IPS DF 4.7 (cell line): ENCODE measurements at regions not wholly inside any gene's neighbourhood (a gene's known extent, or its start where the extent isn't known, plus 50 kb on each side); places are given as distances from the start of the nearest gene placed in this dataset.
"Not testable (repeated sequence)": the region's sequence is repeated elsewhere in the genome, so short reads cannot be mapped to it uniquely, and the experiment has no call there.

Experiments used
- DNase-seq: peaks from one replicate; pipeline ENCODE4 v3.0.0-alpha.2; 2013; ENCODE audit warnings: low spot score; ENCODE audit errors: extremely low read depth

GRCh38 chr7:145919712-145920111 is 196.9 kb upstream of the CNTNAP2 start:
- DNase-seq: no peak

GRCh38 chr7:145916776-145917175 is 199.8 kb upstream of the CNTNAP2 start:
- DNase-seq: no peak

DNA sequence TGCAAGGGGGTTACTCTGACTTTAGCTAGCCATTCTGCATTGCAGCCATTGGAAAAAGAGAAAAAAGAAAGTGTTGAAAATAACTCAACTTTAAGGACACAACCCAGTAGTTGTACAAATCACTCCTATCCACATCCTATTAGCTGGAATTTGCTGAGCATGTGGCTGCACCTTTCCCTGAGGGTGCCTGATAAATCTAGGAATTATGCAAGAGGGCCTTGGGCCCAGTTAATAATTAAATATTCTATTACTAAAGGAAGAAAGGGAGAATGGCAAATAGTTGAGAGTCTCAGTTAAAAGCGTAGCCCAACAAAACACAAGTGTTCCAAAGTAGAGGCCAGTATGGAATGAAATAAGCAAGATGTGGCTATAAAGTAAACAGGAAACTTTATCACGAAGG is 200.9 kb upstream of the CNTNAP2 start:
- no peak for DNase-seq

DNA sequence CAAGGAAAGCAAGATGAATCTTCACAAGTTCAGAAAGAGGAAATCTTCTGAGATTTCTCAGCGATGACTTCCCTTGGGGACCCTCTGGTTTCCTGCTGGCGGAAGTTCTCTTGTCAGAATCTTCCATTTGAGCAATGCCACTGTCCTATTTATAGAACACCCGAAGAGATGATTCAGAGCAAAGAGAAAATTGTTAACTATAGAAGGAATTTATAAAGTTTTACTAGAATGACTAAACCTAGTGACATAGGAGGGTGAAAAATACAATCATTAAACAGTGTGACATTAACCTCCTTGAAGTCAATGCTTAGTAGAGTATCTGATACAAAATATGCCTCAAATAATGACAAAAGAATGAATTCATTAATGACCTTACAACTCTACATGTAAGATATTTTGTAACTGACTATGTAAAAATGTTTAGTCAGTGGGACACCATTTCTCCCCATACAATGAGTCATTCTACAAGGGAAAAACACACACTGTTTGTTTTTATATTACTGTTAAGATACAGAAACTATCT is 206.5 kb upstream of the CNTNAP2 start:
- no peak for DNase-seq

- no peak for DNase-seq
Measured at GRCh38 chr7:145903658-145904057, 212.9 kb upstream of the CNTNAP2 start.

- peak; percentile 9 for DNase-seq
Measured at GRCh38 chr7:145902123-145902522, 214.5 kb upstream of the CNTNAP2 start.

DNA sequence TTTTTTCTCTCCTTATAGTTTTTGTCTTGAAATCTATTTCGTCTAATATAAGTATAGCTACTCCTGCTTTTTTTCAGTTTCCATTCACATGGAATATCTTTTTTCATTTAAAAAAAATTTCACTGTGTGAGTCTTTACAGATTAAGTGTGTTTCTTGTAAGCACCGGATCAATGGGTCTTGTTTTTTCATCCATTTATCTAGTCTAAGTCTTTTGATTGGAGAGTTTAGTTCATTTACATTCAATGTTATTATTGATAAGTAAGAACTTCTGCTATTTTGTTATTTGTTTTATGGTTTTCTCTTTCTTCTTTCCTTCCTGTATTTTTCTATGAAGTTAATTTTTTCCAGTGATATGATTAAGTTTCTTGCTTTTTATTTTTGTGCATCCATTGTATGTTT is 216.7 kb upstream of the CNTNAP2 start:
- DNase-seq: no peak

GRCh38 chr7:145893925-145894535 is 222.6 kb upstream of the CNTNAP2 start:
- no peak for DNase-seq

DNA sequence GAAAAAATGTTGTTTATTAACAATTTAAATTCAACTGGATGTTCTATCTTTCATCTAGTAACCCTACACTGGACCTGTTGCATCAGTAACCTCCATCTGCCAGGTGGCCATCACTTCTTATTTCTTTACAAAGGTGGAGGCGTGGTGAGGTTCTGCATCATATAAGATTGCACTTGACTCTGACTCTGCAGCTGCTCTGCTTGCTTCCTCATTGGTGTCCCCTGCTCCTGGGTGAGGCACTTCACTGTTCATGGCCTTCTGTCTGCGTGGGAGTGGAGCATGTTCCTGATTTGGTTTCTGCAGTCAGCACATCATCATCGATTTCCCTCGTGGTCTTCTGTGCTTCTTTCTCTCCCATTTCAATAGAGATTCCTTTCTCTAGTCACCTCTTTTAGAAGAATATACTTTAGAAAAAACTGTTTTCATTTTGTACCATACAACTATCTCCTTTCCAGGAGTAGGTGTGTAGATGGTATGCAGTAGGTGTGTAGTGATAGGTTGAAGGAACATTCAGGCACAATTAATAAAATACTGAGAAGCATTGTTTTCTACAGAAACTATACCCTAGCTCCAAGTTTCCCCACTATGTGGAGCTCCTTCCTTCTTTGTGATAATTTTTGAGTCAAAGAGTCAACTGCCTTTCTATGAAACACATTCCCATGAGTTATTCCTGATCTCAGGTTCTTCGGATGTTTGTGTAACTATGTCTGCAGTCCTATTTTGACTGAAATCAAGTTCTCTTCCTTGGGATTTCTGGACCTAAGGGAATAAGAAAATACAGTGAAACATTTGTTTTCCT is 231.7 kb upstream of the CNTNAP2 start:
- DNase-seq: no peak

GRCh38 chr7:145876376-145876775 is 240.2 kb upstream of the CNTNAP2 start:
- DNase-seq: no peak

DNA sequence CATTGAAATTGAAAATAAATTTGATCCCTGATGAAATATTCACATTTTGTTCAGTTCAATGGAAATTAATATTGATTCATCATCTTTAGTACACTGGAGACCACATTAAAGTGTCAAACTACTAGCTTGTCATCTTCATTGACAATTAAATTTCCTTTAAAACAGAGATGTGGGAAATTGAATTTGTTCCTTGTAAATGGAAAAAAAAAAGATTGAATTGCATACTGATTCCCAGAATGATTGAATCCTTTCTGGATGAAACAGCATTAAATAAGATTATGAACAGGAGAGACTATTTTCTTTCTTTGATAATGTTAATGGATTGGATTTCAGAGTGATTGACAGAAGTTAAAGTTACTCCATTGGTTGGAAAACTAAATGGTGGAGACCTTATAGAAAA is 241.3 kb upstream of the CNTNAP2 start:
- no peak for DNase-seq

DNA sequence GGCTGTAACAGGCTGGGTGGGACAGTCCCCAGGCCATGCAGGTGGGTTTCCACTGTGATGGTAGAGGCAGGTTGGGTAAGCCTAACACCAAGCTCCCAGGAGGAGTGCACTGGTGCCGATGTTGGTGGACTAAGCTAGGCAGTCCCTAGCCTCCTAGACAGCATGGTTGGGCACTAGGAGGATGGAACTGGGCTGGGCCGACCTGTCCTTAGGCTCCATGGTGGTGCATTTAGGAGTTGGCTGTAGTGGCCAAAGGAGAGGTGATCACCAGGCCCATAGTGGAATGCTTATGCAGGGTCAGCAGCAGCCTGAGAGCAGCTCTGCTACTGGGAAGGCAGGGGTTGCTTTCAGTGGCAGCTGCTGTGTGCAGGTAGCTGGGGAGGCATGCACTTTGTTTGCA is 247.7 kb upstream of the CNTNAP2 start:
- DNase-seq: no peak

- no peak for DNase-seq
Measured at GRCh38 chr7:145862212-145862611, 254.4 kb upstream of the CNTNAP2 start.

GRCh38 chr7:145860809-145861208 is 255.8 kb upstream of the CNTNAP2 start:
- no peak for DNase-seq

DNA sequence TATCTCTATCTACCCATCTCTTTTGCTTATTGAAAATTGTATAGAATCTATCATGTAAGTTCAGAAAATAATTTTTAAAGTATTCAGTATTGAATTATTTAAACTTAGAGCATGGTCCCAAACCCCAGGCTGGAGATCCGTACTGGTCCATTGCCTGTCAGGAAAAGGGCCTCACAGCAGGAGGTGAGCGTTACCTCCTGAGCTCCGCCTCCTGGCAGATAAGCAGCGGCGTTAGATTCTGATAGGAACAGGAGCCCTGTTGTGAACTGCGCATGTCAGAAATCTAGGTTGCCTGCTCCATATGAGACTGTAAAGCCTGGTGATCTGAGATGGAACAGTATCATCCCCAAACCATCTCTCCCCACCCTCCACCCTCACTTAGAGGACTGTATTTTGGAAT is 266.0 kb upstream of the CNTNAP2 start:
- no peak for DNase-seq

GRCh38 chr7:145848691-145849090 is 267.9 kb upstream of the CNTNAP2 start:
- peak; percentile 36 for DNase-seq

DNA sequence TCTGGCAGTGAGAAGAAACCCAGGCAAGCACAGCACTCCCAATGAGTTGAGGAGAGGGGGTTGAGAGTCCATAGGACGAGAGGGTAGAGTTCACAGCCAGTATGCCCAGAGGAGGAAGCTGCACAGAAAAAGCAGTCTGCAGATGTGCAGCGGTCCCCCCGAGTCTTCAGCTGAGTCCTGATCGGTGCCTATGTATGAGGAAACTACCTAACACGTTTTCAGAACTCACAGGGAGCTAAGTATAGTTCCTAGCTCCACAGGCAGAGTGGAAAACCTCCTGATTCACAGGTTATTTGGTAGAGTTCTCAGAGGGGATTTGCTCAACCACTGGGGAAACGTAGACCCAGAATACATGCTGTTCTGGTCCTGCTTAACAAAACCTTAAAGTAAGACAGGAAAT is 271.3 kb upstream of the CNTNAP2 start:
- DNase-seq: no peak

- no peak for DNase-seq
Measured at GRCh38 chr7:145839814-145840213, 276.8 kb upstream of the CNTNAP2 start.

GRCh38 chr7:145831616-145832206 is 284.9 kb upstream of the CNTNAP2 start:
- DNase-seq: no peak

GRCh38 chr7:145817687-145818086 is 298.9 kb upstream of the CNTNAP2 start:
- DNase-seq: no peak

DNA sequence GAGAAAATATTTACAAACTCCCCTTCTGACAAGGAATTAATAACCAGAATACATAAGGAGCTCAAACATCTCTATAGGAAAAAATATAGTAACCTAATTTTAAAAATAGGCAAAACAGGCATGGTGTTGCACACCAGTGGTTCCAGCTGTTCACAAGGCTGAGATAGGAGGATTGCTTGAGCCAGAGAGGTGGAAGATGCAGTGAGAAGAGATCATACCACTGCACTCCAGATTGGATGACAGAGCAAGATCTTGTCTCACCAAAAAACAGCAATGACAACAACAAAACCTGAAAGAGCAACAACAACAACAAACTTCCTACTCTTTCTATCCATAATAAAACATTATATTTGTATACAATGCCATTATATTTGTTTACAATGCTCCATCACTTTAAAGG is 304.4 kb upstream of the CNTNAP2 start:
- no peak for DNase-seq

- DNase-seq: not testable (repeated sequence)
Measured at GRCh38 chr7:145805496-145805895, 311.1 kb upstream of the CNTNAP2 start.

- DNase-seq: no peak
Measured at GRCh38 chr7:145797507-145797906, 319.1 kb upstream of the CNTNAP2 start.
